HepG2 (cell line): ENCODE measurements at regions not wholly inside any gene's neighbourhood (a gene's known extent, or its start where the extent isn't known, plus 50 kb on each side); places are given as distances from the start of the nearest gene placed in this dataset.

Source experiments
- MTA3 ChIP-seq: sonication (generic); formaldehyde crosslinking; IDR thresholded peaks from 2 replicates; pipeline ENCODE4 v1.4.0; 2020; ENCODE audit warnings: missing genetic modification reagents
- ZZZ3 ChIP-seq: sonication (generic); formaldehyde crosslinking; IDR thresholded peaks from 2 replicates; pipeline ENCODE4 v1.4.0; 2020; ENCODE audit warnings: missing genetic modification reagents, mild to moderate bottlenecking, borderline replicate concordance
- TF ChIP-seq, protein P1 (sequence below): sonication (generic); formaldehyde crosslinking; IDR thresholded peaks from 2 replicates; pipeline ENCODE4 v1.4.0; 2020; ENCODE audit warnings: missing genetic modification reagents
- TF ChIP-seq, protein P2 (sequence below): sonication (generic); formaldehyde crosslinking; IDR thresholded peaks from 2 replicates; pipeline ENCODE4 v1.9.0; 2021; ENCODE audit warnings: missing genetic modification reagents, borderline replicate concordance

DNA sequence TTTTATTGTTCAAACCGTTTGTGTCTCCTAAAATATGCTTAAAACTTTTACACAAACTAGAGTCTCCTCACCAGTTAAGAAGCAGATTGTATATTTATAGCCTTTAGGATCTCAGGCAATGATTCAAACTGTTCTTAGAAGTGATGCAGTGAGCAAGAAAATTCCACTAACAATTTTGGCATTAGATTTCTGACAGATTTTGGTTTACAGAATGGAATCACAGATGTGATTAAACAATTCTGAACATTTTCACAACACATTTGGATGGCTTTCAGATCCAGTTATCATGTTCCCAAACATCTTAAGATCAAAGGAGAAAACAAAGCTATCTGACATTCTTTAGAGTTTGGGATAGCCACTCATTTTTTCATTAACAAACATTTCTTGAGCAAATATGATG, 181.7 kb upstream of the RIOK2 start:
- TF ChIP-seq, protein P1, sequence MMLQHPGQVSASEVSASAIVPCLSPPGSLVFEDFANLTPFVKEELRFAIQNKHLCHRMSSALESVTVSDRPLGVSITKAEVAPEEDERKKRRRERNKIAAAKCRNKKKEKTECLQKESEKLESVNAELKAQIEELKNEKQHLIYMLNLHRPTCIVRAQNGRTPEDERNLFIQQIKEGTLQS (CRISPR knock-in tag): no peak
- TF ChIP-seq MTA3 (CRISPR knock-in tag) (no peak), ZZZ3 (CRISPR knock-in tag) (no peak)
- TF ChIP-seq, protein P2, sequence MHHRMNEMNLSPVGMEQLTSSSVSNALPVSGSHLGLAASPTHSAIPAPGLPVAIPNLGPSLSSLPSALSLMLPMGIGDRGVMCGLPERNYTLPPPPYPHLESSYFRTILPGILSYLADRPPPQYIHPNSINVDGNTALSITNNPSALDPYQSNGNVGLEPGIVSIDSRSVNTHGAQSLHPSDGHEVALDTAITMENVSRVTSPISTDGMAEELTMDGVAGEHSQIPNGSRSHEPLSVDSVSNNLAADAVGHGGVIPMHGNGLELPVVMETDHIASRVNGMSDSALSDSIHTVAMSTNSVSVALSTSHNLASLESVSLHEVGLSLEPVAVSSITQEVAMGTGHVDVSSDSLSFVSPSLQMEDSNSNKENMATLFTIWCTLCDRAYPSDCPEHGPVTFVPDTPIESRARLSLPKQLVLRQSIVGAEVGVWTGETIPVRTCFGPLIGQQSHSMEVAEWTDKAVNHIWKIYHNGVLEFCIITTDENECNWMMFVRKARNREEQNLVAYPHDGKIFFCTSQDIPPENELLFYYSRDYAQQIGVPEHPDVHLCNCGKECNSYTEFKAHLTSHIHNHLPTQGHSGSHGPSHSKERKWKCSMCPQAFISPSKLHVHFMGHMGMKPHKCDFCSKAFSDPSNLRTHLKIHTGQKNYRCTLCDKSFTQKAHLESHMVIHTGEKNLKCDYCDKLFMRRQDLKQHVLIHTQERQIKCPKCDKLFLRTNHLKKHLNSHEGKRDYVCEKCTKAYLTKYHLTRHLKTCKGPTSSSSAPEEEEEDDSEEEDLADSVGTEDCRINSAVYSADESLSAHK (CRISPR knock-in tag): no peak
